ENCODE measurements at regions not wholly inside any gene's neighbourhood (a gene's known extent, or its start where the extent isn't known, plus 50 kb on each side); places are given as distances from the start of the nearest gene placed in this dataset.

DNA sequence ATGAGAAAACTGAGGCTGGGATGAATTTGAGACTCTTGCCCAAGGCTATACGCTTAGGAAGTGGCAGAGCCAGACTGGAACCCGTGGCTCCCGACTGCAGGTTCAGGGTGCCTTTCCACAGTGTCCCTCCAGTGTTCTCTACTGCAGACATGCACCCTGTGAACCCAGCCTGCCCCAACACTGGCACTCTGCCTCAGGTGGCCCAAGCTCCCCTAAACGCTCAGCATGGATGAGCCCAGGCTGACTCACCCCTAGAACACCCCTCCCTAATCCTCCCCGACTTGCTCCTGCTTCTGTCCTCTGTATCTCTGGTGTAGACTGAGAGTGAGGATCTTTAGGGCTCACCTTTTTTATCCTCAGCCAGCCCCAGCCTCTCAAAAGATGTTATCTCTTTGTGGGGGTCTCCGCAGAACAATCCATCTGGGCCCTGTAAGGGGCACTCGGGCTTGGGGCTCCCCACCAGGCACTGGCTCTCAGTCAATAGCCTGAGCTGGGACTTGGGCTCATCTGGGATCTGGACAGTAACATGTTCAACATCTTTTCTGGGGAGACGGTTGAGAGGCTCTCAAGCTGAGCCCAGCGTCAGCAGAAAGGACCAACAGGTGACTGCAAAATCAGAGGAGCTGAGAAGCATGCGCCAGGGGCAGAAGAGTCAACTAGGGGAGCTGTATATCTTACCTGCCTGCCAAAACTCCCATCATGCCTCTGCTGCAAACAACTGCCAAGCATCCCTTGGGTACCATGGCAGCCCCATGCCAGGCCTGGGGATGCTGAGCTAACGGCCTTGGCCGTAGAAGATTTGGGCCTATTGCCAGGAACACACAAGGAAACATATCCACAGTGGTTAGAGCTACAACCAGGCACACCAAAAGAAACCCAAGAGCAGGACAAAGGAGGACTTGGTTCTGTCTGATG is 176.2 kb downstream of the BUD13 start:
- TF ChIP-seq EZH2phosphoT487 (IDR thresholded peaks at IDR 0.05; ENCODE audit: insufficient read depth, low read depth) (no peak), EZH2 (IDR thresholded peaks at IDR 0.05; ENCODE audit: insufficient read depth, poor library complexity, severe bottlenecking) (no peak)

All from GM23248 (cell line).